Erythroblast (primary cell): ENCODE measurements at regions not wholly inside any gene's neighbourhood (a gene's known extent, or its start where the extent isn't known, plus 50 kb on each side); places are given as distances from the start of the nearest gene placed in this dataset.

Experiments used
- GATA1 ChIP-seq: IDR thresholded peaks from 2 replicates; pipeline ENCODE4 v1.6.1; 2011; ENCODE audit warnings: low read depth, mild to moderate bottlenecking, control low read depth, low read length, moderate library complexity
- POLR2A ChIP-seq: IDR thresholded peaks from 2 replicates; pipeline ENCODE4 v1.6.1; 2011; ENCODE audit warnings: mild to moderate bottlenecking, low read length

DNA sequence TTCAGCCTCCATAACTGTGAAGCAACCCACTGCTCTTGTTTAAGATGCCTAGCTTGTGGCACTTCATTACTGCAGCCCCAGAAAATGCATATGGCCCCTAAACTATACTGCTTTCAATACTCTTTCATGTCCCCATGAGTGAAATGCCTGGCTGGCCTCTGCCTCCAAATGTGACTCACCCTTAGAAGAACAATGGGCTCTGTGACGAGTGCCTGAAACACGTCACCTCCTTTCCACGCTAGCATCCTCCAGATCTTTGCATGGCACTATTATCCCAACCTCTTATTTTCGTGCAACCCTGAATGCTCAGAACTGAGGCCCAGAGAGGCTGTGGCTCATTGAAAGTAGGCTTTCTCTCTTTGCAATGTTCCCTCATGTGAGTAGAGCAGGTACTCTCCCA lies 233.1 kb downstream of the CBLN1 start:
- no peak for TF ChIP-seq POLR2A
- TF ChIP-seq GATA1 = no peak
